ENCODE measurements at regions not wholly inside any gene's neighbourhood (a gene's known extent, or its start where the extent isn't known, plus 50 kb on each side); places are given as distances from the start of the nearest gene placed in this dataset.

DNA sequence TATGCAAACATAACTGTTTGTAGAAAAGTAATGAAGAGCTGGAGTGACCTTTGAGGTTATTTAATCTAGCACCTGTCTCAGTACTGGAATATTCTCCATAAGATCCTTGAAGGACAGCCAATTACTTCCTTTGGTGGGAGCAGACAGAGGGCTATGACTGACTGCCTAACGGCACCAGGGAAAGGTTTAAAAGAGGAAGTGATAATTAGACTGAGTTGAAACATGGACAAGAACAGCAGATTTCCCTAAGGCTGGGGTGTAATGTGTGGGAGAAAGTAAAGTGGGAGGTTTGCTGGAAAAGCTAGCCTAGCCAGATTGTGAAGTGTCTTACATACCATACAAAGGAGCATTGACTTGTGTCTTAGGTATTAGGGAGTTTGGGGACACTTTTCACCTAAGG lies 191.3 kb upstream of the PCDH9 start:
- TF ChIP-seq, protein P1, sequence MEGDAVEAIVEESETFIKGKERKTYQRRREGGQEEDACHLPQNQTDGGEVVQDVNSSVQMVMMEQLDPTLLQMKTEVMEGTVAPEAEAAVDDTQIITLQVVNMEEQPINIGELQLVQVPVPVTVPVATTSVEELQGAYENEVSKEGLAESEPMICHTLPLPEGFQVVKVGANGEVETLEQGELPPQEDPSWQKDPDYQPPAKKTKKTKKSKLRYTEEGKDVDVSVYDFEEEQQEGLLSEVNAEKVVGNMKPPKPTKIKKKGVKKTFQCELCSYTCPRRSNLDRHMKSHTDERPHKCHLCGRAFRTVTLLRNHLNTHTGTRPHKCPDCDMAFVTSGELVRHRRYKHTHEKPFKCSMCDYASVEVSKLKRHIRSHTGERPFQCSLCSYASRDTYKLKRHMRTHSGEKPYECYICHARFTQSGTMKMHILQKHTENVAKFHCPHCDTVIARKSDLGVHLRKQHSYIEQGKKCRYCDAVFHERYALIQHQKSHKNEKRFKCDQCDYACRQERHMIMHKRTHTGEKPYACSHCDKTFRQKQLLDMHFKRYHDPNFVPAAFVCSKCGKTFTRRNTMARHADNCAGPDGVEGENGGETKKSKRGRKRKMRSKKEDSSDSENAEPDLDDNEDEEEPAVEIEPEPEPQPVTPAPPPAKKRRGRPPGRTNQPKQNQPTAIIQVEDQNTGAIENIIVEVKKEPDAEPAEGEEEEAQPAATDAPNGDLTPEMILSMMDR (IDR thresholded peaks at IDR 0.05; ENCODE audit: insufficient read depth, low read length, poor library complexity, severe bottlenecking): no peak
- TF ChIP-seq EZH2phosphoT487 (conservative IDR thresholded peaks at IDR 0.05; ENCODE audit: low read length): no peak
